NCI-H345 treated with DMSO at 0.1 percent for 48 hours (cell line): ENCODE measurements at regions not wholly inside any gene's neighbourhood (a gene's known extent, or its start where the extent isn't known, plus 50 kb on each side); places are given as distances from the start of the nearest gene placed in this dataset.

ENCODE experiments used
- DNase-seq: peaks from one replicate; lab custom pipeline; 2025; ENCODE audit not compliant: unreplicated experiment; lab: John Stamatoyannopoulos, UW

DNA sequence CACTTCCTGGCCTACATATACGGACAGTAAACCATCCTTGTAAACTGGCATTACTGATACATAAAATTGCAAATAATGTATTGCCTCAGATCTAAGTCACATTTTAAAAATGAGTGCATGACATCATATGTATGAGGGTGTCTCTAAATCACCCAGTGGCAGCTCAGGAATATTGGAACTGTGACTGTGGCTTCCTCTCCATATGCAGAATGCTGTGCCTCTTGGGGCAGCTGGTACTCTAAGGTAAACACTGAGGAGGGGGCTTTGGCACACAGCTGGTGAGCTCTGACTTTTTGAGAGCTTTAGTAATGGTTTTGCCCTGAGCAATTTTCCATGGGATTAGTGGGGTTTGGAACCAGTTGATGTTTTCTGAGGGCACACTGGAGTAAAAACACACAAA, 263.7 kb downstream of the BMP4 start:
- DNase-seq: no peak

DNA sequence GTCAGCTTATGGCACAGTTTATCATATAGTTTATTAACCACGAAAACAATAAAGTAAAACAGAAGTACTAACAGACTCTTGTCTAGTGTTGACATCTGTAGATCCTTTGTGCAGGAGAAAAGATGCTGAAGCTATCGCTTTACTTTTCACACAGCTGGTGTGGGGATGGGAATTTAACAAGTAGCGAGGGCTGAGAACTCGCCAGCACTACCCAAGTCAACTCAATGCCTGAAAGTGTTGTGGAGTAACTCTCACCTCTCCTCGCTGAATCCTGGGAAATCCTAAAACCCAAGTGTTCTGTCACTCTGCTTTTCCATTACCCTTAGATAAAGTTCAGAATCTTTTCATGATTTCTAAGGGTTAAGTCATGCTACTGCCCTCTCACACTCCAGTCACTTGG, 264.2 kb downstream of the BMP4 start:
- DNase-seq: no peak

DNA sequence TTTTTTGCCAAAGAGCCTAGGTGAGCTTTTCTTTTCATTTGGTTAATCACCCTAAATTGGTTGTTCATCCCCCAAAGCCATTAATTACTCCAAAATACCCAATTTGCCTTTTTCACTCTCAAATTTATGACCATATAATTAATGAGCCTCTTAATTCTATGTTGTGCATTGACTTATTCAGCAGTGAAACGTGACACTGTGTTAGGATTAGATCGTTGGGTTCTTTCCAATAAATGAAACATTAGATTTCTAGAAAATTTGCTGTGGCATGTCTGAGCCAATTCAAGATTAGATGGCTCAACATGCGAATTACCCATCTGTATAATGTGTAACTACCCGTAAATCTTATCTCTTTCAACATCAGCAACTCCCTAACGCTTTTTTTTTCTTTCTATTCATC, 273.4 kb downstream of the BMP4 start:
- no peak for DNase-seq

DNA sequence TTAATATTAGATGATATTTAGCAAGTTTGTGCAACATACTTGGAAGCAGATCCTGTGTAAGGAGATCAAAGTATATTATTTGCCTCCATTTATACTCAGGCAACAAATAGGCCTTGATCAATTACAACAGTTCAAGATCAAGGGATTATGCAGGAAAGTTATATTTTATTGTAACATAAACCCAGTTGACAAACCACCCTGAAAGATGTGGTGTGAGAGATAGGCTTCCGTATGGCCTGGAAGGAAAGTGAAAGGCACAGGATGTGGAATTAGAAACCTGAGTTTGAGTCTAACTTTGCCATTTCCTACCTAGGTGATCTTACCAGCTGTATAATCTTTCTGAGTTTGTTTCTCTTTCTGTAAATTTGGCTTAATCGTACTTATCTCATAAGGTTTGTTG, 284.1 kb downstream of the BMP4 start:
- DNase-seq: no peak

DNA sequence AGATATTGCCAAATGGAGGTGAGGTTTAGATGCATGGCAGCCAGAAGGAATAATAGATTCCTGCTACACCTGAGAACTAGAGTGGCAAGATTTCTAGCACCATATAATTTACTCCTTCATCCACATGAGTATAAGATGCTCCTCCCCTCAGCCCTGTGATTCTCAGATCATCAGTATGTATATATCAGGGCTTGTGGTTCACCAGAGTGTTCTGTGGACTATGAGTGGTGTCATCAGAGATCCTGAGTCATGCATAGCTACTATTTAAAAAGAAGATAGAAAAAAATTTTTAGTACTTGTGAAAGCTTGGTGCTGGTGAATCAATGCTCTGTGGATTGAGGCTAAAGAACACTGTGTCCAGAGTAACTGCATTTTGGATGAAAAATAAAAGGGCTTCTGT, 285.9 kb downstream of the BMP4 start:
- DNase-seq: no peak

DNA sequence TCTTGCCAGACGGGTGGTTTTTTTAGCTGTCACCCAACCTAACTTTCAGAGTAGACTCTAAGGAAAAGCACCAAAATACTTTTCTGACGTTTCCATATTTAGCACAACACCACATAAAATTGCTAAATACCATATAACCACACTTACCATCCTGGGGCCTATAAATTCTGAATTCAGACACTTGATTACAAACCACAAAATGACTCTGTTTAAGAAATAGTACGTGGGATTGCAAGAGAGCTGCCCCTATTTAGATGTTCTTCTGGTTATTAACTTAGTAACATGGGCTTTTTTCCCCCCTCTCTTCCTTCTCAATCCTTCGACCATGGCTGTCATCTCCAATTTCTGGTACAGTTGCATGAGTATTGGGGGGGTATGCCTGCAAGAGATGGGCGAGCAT, 287.7 kb downstream of the BMP4 start:
- no peak for DNase-seq

DNA sequence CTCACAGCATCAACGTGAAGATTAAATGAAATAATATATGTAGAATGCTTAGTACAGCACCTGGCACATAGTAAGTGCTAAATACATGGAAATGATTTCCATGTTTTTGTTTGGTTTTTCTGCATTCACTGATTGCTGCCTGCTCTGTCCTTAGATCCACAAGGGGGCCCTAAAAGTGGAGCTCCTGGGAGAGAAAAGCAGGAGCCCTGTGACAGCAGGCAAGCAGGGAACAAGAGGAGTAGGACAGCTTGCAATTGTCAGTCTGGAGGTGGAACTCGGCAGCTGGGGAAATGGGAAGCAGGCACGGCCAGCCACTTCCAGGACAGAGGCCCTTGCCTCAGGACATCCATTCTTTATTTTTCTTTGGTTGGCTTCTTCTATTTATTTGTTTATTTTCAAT, 292.9 kb downstream of the BMP4 start:
- no peak for DNase-seq

DNA sequence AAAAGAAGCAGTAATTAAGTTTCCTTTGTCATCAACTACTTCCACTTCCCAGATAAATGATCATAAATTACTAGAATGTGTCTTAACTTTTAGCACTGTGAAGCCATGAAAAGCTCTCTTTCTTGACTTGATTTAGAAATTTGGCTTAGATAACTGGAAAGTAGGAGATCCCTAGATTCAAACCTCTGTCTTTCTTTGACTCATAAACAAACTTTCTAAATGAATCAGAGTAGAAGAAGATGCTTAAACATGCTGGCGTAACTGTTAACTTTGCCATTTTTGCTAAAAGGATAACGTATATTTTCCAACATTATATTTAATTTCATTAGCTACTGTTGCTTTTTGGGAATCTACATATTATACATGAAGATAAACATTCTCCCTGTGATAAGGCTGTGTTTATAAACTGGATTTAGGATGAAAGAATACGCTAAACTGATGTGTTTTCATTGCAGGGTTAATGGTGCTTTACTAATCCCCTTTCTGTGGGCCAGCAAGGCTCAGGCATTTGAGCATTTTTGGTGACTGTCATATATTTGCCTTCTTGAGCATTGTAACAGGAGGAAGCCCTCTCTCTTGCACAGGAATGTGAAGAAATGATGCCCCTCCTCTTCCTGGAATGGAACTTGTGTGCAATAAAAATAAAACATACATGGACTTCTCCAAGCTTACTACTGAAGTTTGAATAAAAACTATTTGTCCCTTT, 301.4 kb downstream of the BMP4 start:
- DNase-seq: no peak

DNA sequence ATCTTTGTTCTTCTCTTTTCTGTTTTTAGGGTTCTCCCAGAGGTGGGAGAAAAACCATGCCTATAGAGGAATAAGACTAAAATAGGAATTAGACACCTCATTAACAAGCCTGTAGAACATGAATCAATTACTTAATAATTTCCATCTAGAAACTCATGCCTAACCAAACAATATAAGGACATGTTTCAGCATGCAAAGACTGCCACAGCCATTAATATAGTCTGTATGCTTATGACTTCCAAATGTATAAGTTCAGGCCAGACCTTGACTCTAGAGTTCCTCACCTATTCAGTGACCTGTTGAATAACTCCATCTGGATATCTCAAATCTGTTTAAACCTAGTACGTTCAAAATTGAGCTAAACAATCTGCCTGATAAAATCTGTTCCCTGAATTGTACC, 304.6 kb downstream of the BMP4 start:
- no peak for DNase-seq

DNA sequence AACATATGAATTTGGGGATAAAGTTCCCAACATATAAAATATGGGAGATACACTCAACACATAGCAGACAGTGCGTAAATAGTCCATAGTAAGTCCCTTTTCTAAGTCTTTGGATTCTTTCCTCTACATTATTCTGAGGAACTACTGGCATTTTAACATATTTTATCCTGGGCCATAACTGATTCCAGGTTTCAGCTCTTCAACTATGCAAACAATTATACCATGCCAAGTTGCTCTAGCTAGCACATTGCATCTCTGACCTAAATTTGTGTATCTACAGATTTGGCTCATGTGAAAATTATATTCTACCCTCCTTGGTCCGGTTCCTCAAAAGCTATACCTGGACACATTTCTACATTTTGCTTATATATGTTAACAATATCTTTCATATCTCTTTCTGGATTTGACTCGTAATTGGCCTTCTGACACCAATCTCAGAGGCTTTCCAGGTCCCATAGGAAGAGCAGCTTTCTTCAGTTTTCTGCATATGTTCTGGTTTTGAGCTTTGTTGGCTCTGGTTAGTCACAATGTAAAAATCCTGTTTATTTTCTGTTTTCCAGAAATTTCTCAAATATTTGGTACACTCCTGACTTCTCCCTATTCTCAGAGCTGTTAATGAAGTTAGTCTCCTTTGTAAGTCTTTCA, 305.4 kb downstream of the BMP4 start:
- no peak for DNase-seq

DNA sequence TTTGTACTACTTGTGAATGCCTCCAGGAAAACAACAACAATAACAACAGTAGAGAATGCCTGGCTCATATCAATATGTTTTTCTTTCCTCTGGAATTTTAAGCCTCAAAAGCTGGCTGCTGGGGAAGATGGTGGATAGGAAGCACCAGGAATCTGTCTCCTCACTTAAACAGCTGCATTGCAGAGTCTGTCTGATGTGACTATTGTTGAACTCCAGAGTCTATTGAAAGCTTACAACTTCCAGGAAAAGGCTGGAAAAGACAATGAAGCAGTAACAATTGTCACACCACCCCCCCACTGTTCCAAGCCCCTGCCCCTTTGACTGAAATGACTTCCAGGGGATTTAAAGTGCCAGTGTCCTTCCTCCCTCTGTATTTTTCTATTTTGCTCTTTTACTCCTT, 309.7 kb downstream of the BMP4 start:
- DNase-seq: no peak

DNA sequence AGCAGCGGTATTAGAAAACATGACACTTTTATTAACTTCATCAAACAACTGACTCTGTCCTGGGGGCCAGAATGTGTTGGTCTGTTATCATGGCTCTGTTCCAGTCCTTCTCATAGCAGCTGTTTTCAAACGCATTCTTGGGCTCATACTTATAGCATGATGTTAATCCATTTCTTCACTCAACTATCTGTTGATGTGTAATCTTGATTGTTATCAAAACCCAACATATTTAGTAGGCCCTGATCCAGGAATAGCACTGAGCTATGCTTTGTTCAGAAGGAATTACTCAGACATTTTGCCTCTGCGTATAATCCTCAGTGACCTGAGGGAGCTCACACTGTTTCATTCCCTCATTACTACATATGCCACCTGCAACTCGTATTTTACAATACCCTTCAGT, 315.9 kb downstream of the BMP4 start:
- DNase-seq: no peak

DNA sequence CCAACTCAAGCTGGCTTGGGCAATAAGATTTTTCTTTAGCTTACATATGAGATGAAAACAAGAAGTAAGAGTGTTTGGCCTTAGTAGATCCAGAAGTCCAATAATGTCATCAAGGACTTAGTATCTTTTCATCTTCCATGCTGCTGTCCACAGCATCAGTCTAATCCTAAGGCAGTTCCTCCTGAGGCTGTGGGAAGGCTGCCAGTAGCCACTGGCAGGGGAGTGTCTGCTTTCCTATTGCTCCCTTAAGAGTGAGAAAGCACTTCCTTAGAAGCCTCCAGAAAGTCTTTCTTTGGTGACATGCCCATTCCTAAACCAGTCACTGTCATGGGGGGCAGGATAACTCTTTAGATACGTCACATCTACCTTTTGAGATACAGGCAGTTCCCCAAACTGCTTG, 317.7 kb downstream of the BMP4 start:
- no peak for DNase-seq

DNA sequence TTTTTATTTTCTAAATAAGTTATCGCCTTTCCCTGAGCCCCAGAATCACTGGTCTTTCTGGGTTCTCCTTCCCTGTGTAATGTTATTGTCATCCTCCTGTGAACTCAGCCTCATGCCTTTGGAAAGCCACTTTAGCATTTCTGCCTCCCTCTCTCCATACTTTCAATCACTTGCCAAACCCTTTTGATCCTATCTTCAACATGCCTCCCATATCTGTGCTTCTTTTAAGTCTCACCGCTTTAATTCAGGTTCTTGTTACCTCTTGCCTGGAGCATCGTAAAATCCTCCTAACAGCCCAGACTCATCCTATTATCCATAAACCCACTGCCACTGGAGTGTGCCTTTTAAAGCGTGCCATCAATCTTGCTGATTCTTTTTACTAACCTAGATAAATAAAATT, 321.8 kb downstream of the BMP4 start:
- DNase-seq: no peak

DNA sequence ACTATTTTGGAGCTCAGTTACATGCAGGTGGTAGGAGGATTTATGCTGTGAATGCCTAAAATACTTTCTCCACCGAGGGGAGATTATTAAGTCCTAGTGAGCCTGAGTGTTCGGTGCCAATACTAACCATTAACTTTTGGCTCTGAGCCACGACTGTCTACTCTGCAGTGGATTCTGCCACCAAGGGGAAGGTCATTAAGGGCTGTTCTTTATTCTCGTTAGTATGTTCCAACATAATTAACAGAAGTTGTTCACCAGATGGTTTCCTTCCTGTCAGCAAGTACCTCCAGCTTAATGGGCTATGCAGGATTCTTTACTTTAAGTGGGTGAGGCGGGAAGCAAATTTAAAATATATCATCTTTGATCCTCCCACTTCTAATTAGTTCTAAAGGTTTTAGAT, 326.3 kb downstream of the BMP4 start:
- DNase-seq: peak; percentile 70

DNA sequence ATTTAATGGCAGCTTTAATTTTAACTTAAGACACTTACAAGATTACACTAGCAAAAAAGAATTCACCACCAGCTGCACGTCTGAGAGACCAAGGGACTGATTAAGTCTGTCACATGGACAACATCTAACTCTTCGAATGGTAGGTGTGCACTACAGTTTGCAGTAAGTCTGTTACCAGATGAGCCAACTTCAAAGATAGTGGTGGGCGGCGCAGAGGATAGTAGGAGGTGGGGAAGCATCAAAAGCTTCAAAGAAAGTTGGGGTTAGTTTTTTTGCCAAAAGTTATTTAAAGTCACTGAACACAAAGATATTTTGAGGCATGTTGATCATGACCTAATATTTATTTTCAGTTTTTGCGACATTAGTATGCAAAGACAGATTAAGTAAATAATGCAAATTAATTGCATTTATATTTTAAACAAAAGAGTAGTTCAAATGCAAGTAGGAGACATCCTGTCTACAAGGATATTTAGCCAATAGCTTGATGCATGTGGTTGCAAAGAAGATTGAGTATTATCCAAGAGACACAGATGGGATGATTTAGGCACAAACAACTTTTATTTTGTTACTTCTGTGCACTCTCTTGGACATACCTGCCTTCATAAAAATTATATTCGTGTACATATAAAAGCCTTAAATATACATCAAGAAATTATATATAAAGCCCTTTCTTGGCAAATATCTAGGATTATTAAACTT, 327.7 kb downstream of the BMP4 start:
- DNase-seq: no peak

DNA sequence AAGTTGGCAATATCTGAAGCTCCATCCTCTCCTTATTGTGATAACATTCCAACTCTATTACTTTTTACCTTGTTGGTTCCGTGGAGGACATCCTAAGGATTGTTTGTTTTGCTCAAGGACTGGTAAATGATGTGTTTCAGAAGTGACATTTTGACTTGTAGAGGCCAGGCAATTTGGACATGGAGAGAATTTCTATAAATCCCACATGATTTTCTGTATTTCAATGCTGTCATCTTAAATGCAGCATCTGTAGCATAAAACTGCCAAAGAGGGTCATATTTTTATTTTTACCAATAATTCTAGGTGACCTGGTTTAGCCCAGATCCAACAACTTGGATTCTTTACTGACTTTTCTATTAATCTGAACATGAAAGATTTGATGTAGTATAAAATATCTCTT, 328.4 kb downstream of the BMP4 start:
- DNase-seq: no peak

DNA sequence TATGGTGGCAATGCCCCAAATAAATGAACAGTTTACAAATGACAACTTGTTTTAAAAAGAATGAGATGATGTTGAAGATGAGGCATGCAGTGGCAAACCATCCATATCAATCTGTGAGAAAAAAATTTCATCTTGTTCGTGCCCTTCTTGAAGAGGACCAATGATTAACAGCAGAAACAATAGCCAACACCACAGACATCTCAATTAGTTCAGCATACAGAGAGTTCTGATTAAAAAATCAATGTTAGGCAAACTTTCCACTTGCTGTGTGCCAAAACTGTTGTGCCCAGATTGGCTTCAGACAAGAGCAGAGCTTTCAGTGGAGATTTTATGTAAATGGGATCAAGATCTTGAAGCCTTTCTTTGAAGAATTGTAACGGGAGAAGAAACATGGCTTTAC, 329.9 kb downstream of the BMP4 start:
- DNase-seq: no peak

DNA sequence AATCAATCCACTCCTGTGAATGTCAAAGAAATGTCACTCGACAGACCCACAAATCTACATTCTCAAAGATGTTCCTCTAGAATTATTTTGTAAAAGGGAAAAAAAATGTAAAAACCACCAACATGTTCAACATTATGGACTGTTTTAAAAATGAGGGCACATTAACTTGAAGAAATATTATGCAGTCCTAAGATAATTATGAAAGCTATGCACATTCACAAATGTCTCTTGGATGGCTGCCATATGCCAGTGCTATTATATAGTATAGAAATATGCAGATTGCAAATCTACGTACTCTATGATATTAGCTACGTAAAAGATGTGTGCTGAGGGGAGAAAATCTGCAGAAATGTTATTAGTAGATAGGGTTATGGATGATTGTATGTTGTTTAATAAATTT, 334.2 kb downstream of the BMP4 start:
- no peak for DNase-seq

DNA sequence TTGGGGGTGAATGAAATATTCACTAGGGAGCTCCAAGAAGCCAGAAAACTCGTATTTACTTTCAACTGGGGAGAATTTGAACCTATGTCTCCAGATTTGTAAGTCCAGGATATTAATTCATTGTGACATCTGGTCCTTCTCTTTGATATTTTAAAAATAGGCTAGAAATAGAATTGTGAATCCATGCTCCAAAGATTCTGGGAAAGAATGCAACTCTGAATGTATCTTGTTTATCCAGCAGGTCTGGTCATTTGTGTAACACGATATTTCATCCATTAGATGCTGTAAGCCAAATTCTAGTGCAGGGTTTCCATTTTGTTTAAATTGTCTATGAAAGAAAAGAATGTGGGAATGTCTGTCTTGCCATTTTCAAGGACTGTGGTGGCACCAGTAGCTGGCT, 334.7 kb downstream of the BMP4 start:
- no peak for DNase-seq

DNA sequence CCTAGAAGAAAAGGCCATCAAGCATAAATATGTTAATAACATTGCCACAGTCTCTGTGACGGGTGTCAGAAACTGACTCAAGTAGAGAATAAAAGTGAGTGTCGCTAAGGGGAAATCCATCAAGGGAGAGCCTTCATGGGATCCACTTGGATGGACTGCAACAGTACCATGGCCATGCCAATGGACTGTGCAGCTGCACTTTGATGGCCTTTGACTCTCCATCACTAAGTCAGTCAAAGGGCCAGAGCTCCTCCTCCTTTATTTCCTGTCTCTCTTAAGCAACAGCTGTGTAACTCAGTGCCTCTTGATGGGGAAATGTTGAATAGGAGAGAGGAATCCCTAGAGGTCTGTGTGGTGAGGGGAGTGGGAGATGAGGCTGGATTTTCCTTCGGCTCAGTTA, 335.2 kb downstream of the BMP4 start:
- no peak for DNase-seq

DNA sequence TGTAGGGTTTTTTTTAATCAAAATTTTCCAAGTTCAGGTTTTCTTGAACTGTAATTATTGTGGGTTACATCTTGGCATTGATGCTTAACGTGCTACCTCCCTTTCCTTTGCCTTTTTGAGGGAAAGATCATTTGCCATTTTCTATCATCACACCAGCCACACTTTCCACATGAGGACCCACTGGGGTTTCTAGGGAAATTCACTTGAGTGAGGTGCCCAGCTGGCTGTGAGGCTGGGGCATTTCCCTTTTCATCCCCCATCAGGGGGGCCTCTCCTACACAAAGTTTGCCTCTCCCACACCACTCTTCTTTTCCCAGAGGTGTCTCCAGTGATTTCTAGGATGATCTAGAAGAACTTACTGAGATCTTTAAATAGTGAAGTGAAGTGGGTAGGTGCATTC, 335.7 kb downstream of the BMP4 start:
- no peak for DNase-seq

DNA sequence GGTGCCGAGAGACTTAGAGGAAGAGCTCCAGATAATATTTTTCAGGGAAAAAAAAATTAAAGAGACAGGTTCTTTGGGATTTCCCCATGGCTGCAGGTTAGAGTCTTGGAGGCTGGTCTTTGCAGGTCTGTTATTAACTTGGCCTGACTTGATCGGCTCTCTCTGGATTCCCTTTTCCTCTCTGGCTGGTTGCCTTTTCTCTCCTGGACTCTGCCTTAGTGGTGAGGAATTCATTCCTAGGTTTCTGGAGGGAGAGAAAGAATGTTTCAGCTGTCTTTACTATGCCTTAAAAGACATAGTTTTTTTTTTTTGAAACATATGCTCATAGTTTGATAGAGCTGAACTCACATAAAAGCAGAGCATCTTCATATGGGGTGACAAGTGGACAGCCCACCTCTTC, 336.3 kb downstream of the BMP4 start:
- no peak for DNase-seq
